Endodermal cell (in vitro differentiated cells): ENCODE measurements at regions not wholly inside any gene's neighbourhood (a gene's known extent, or its start where the extent isn't known, plus 50 kb on each side); places are given as distances from the start of the nearest gene placed in this dataset.

Experiments used
- DNase-seq: peaks from one replicate; pipeline ENCODE4 v3.0.0-alpha.2; 2017
- H3K27ac ChIP-seq: 2 replicates; pipeline ENCODE4 v1.5.1; 2013; ENCODE audit warnings: mild to moderate bottlenecking, low read depth, low read length, moderate library complexity
- H3K27me3 ChIP-seq: 2 replicates; pipeline ENCODE4 v1.6.1; 2013; ENCODE audit warnings: mild to moderate bottlenecking, low read length, moderate library complexity; ENCODE audit not compliant: insufficient read depth, control insufficient read depth, poor library complexity, severe bottlenecking
- H3K36me3 ChIP-seq: 2 replicates; pipeline ENCODE4 v1.7.0; 2013; ENCODE audit warnings: mild to moderate bottlenecking, low read length, moderate library complexity; ENCODE audit not compliant: control insufficient read depth, insufficient read depth
- H3K4me1 ChIP-seq: one replicate; pipeline ENCODE4 v1.7.0; 2013; ENCODE audit warnings: low read length; ENCODE audit not compliant: control insufficient read depth, insufficient read depth
- H3K4me3 ChIP-seq: 2 replicates; pipeline ENCODE4 v1.5.1; 2013; ENCODE audit warnings: mild to moderate bottlenecking, low read length, moderate library complexity
- H3K9ac ChIP-seq: 2 replicates; pipeline ENCODE4 v1.6.1; 2013; ENCODE audit warnings: mild to moderate bottlenecking, low read length, moderate library complexity; ENCODE audit not compliant: poor library complexity, severe bottlenecking; ENCODE audit errors: extremely low read depth
- H3K9me3 ChIP-seq: 2 replicates; pipeline ENCODE4 v1.6.1; 2013; ENCODE audit warnings: mild to moderate bottlenecking, low read length, moderate library complexity; ENCODE audit not compliant: control insufficient read depth
- H3K27ac Mint-ChIP-seq: 2 replicates; pipeline ENCODE4 v1.8.0; 2020; ENCODE audit warnings: mixed read lengths
- H3K27me3 Mint-ChIP-seq: 2 replicates; pipeline ENCODE4 v1.8.0; 2021; ENCODE audit warnings: mild to moderate bottlenecking, mixed read lengths; ENCODE audit not compliant: insufficient read depth
- H3K36me3 Mint-ChIP-seq: 2 replicates; pipeline ENCODE4 v1.8.0; 2020; ENCODE audit warnings: low read depth, mixed read lengths
- H3K4me1 Mint-ChIP-seq: 2 replicates; pipeline ENCODE4 v1.8.0; 2020; ENCODE audit warnings: mixed read lengths
- H3K4me3 Mint-ChIP-seq: 2 replicates; pipeline ENCODE4 v1.8.0; 2020; ENCODE audit warnings: mild to moderate bottlenecking, moderate library complexity, mixed read lengths
- H3K9me3 Mint-ChIP-seq: 2 replicates; pipeline ENCODE4 v1.8.0; 2020; ENCODE audit warnings: mild to moderate bottlenecking, mixed read lengths
- WGBS, 2 experiments: methylation state at CpG; one replicate each; pipeline versions ENCODE4 v1.1.5 to v1.1.7; 2013; ENCODE audit warnings: missing lambda C conversion rate in 2 of 2, mixed read lengths in 1 of 2; ENCODE audit not compliant: insufficient coverage in 1 of 2, insufficient read length in 1 of 2; 5-methylcytosine and 5-hydroxymethylcytosine counted together
- TF ChIP-seq, protein P1 (sequence below): fragments of 200-600 bp; sonication (generic); conservative IDR thresholded peaks from 2 replicates; pipeline ENCODE4 v1.5.0; 2021; ENCODE audit warnings: antibody characterized with exemption, mild to moderate bottlenecking

DNA sequence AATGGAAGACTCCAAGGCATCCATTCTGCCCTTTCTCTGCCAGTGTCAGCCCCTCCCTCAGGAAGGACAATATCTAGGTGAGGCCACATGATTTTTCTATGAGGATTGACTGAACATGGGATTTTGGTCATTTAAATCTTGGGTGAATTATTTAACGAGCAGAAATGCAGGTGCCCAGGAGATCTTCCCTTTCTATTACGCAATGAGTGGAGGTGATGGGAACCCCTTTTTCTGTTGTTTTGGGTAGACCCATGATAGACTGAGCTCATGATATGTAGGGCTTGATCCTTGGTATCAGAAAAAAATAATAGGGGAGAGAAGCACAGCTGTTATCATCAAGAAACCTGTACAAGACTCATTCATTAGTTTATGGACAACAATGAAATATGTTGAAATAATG lies 112.6 kb upstream of the SPTLC3 start:
- Mint-ChIP-seq H3K4me3 (no peak overlapping the region), H3K4me1 (peaks cover 17% of the 10 kb centered on the region), H3K27ac (no peak overlapping the region), H3K27me3 (no peaks in the 10 kb centered on the region), H3K36me3 (no peaks in the 10 kb centered on the region), H3K9me3 (peaks cover 5% of the 10 kb centered on the region)
- no peak for DNase-seq
- H3K9ac ChIP-seq, result no peak overlapping the region
- TF ChIP-seq, protein P1, sequence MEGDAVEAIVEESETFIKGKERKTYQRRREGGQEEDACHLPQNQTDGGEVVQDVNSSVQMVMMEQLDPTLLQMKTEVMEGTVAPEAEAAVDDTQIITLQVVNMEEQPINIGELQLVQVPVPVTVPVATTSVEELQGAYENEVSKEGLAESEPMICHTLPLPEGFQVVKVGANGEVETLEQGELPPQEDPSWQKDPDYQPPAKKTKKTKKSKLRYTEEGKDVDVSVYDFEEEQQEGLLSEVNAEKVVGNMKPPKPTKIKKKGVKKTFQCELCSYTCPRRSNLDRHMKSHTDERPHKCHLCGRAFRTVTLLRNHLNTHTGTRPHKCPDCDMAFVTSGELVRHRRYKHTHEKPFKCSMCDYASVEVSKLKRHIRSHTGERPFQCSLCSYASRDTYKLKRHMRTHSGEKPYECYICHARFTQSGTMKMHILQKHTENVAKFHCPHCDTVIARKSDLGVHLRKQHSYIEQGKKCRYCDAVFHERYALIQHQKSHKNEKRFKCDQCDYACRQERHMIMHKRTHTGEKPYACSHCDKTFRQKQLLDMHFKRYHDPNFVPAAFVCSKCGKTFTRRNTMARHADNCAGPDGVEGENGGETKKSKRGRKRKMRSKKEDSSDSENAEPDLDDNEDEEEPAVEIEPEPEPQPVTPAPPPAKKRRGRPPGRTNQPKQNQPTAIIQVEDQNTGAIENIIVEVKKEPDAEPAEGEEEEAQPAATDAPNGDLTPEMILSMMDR, result no peak
- no peaks in the 10 kb centered on the region for H3K4me1 ChIP-seq
- no peaks in the 10 kb centered on the region for H3K27me3 ChIP-seq
- H3K4me3 ChIP-seq, result no peak overlapping the region
- WGBS, 2 experiments, result 81 to 96% methylated on average over 2 of the region's 2 CpGs
- no peaks in the 10 kb centered on the region for H3K9me3 ChIP-seq
- H3K27ac ChIP-seq, result no peak overlapping the region
- H3K36me3 ChIP-seq, result no peaks in the 10 kb centered on the region

DNA sequence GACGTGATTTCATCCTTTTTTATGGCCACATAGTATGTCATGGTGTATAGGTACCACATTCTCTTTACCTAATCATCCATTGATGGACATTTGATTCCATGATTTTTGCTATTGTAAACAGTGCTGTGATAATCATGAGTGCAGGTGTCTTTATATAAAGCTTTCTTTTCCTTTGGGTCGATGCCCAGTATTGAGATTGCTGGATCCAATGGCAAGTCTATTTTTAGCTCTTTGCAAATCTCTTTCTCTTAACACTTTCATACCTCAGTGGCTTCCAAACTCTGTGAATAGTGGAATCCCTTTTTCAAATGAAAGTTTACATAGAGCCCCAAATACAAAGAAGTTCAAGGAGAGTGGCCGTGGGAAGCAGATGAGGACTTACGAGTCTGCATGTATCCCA lies 105.8 kb upstream of the SPTLC3 start:
- Histone ChIP-seq H3K9me3 (no peaks in the 10 kb centered on the region), H3K4me3 (no peak overlapping the region), H3K4me1 (no peaks in the 10 kb centered on the region), H3K9ac (no peak overlapping the region), H3K36me3 (no peaks in the 10 kb centered on the region), H3K27me3 (no peaks in the 10 kb centered on the region), H3K27ac (no peak overlapping the region)
- Mint-ChIP-seq H3K4me1 (peaks cover 5% of the 10 kb centered on the region), H3K9me3 (no peaks in the 10 kb centered on the region), H3K4me3 (no peak overlapping the region), H3K27me3 (no peaks in the 10 kb centered on the region), H3K36me3 (no peaks in the 10 kb centered on the region), H3K27ac (no peak overlapping the region)
- TF ChIP-seq, protein P1, result no peak
- DNase-seq, result no peak
- 87 to 100% methylated on average over 2 to 4 of the region's 4 CpGs for WGBS, 2 experiments

DNA sequence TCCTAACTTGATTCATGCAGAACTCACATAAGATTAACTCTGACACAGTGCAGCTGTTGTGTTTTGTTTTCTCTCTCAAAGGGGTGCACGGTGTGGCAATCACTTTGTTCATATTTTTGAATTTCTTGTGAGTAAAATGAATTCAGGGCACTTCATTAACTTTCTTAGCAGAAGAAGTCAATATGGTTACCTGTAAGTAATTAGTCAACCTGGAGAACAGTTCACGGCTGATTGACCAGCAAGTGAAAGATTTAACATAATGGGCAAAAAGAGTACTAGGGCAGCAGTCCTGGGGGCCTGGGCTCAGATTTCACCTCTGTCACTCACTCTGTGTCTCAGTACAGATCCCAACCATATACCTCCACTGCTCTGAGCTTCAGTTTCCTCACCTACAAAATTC lies 102.4 kb upstream of the SPTLC3 start:
- Histone ChIP-seq H3K9me3 (no peaks in the 10 kb centered on the region), H3K9ac (no peak overlapping the region), H3K4me3 (no peak overlapping the region), H3K36me3 (no peaks in the 10 kb centered on the region), H3K27me3 (no peaks in the 10 kb centered on the region), H3K27ac (no peak overlapping the region), H3K4me1 (no peaks in the 10 kb centered on the region)
- Mint-ChIP-seq H3K36me3 (no peaks in the 10 kb centered on the region), H3K27ac (no peak overlapping the region), H3K4me1 (peaks cover 5% of the 10 kb centered on the region), H3K27me3 (no peaks in the 10 kb centered on the region), H3K9me3 (no peaks in the 10 kb centered on the region), H3K4me3 (no peak overlapping the region)
- WGBS, 2 experiments, result 87 to 95% methylated on average over 2 of the region's 2 CpGs
- DNase-seq, result no peak
- TF ChIP-seq, protein P1, result no peak
